SK-N-SH treated with all-trans-retinoic acid at 6 μM for 48 hours (cell line): ENCODE measurements at regions not wholly inside any gene's neighbourhood (a gene's known extent, or its start where the extent isn't known, plus 50 kb on each side); places are given as distances from the start of the nearest gene placed in this dataset.

Experiments
- ATAC-seq: fragments of 200-7000 bp; cut with Tn5 transposase; 3 replicates; pipeline ENCODE4 v1.9.1; 2020; ENCODE audit warnings: mild to moderate bottlenecking, moderate library complexity
- ARNTL ChIP-seq: fragments of 450-650 bp; formaldehyde crosslinking; IDR thresholded peaks from 2 replicates; pipeline ENCODE4 v1.5.0; 2020; ENCODE audit warnings: low read depth, mild to moderate bottlenecking, moderate library complexity, borderline replicate concordance
- BACH2 ChIP-seq: fragments of 250-450 bp; sonication (Bioruptor Pico); IDR thresholded peaks from 2 replicates; pipeline ENCODE4 v1.9.0; 2021; ENCODE audit warnings: mild to moderate bottlenecking, borderline replicate concordance
- ESRRG ChIP-seq: fragments of 250-450 bp; sonication (Bioruptor Pico); IDR thresholded peaks from 2 replicates; pipeline ENCODE4 v1.6.1; 2021; ENCODE audit warnings: mild to moderate bottlenecking
- GLIS3 ChIP-seq: fragments of 250-450 bp; sonication (Bioruptor Pico); IDR thresholded peaks from 2 replicates; pipeline ENCODE4 v1.5.0; 2020; ENCODE audit warnings: mild to moderate bottlenecking, moderate library complexity
- ISL1 ChIP-seq: fragments of 250-450 bp; sonication (Bioruptor Pico); IDR thresholded peaks from 2 replicates; pipeline ENCODE4 v2.1.2; 2022; ENCODE audit warnings: mild to moderate bottlenecking, moderate library complexity
- OSR1 ChIP-seq: fragments of 250-450 bp; sonication (Bioruptor Pico); IDR thresholded peaks from 2 replicates; pipeline ENCODE4 v1.8.0; 2022; ENCODE audit warnings: moderate library complexity, mild to moderate bottlenecking, inconsistent platforms
- PPARA ChIP-seq: fragments of 250-450 bp; sonication (Bioruptor Pico); IDR thresholded peaks from 2 replicates; pipeline ENCODE4 v1.5.0; 2020; ENCODE audit warnings: mild to moderate bottlenecking, borderline replicate concordance
- RARB ChIP-seq: fragments of 250-450 bp; sonication (Bioruptor Pico); IDR thresholded peaks from 2 replicates; pipeline ENCODE4 v1.8.0; 2021; ENCODE audit warnings: mild to moderate bottlenecking, moderate library complexity
- SNAI2 ChIP-seq: fragments of 250-450 bp; sonication (Bioruptor Pico); IDR thresholded peaks from 2 replicates; pipeline ENCODE4 v1.5.0; 2020; ENCODE audit warnings: mild to moderate bottlenecking, moderate library complexity
- TCF4 ChIP-seq: fragments of 250-450 bp; sonication (Bioruptor Pico); IDR thresholded peaks from 2 replicates; pipeline ENCODE4 v1.8.0; 2021; ENCODE audit warnings: mild to moderate bottlenecking, moderate library complexity, borderline replicate concordance
- TOX ChIP-seq: fragments of 250-450 bp; sonication (Bioruptor Pico); IDR thresholded peaks from 2 replicates; pipeline ENCODE4 v1.8.0; 2021; ENCODE audit warnings: mild to moderate bottlenecking, moderate library complexity, borderline replicate concordance
- ZFP3 ChIP-seq: fragments of 250-450 bp; sonication (Bioruptor Pico); IDR thresholded peaks from 2 replicates; pipeline ENCODE4 v1.5.0; 2020; ENCODE audit warnings: mild to moderate bottlenecking, moderate library complexity
- ZFP30 ChIP-seq: fragments of 450-650 bp; formaldehyde crosslinking; IDR thresholded peaks from 2 replicates; pipeline ENCODE4 v1.5.0; 2022; ENCODE audit warnings: mild to moderate bottlenecking, moderate library complexity
- ZNF565 ChIP-seq: fragments of 450-650 bp; formaldehyde crosslinking; conservative IDR thresholded peaks from 2 replicates; pipeline ENCODE4 v1.5.0; 2020; ENCODE audit warnings: low read depth, mild to moderate bottlenecking, moderate library complexity
- ZNF70 ChIP-seq: fragments of 450-650 bp; formaldehyde crosslinking; IDR thresholded peaks from 2 replicates; pipeline ENCODE4 v1.5.0; 2020; ENCODE audit warnings: mild to moderate bottlenecking, moderate library complexity
- ZNF8 ChIP-seq: fragments of 450-650 bp; formaldehyde crosslinking; IDR thresholded peaks from 2 replicates; pipeline ENCODE4 v1.5.0; 2020; ENCODE audit warnings: mild to moderate bottlenecking, moderate library complexity
- TF ChIP-seq, protein P1 (sequence below): fragments of 250-450 bp; sonication (Bioruptor Pico); IDR thresholded peaks from 2 replicates; pipeline ENCODE4 v1.5.0; 2020; ENCODE audit warnings: mild to moderate bottlenecking, moderate library complexity
- TF ChIP-seq, protein P2 (sequence below): fragments of 250-450 bp; sonication (Bioruptor Pico); IDR thresholded peaks from 2 replicates; pipeline ENCODE4 v1.5.1; 2020; ENCODE audit warnings: low read depth, mild to moderate bottlenecking, moderate library complexity
- TF ChIP-seq, protein P3 (sequence below): fragments of 250-450 bp; sonication (Bioruptor Pico); IDR thresholded peaks from 2 replicates; pipeline ENCODE4 v1.5.1; 2021; ENCODE audit warnings: mild to moderate bottlenecking, moderate library complexity
- TF ChIP-seq, protein P4 (sequence below): fragments of 250-450 bp; sonication (Bioruptor Pico); IDR thresholded peaks from 2 replicates; pipeline ENCODE4 v1.8.0; 2020; ENCODE audit warnings: mild to moderate bottlenecking, moderate library complexity, borderline replicate concordance
- TF ChIP-seq, protein P5 (sequence below): fragments of 250-450 bp; sonication (Bioruptor Pico); IDR thresholded peaks from 2 replicates; pipeline ENCODE4 v1.8.0; 2021; ENCODE audit warnings: low read depth, mild to moderate bottlenecking, moderate library complexity, borderline replicate concordance

DNA sequence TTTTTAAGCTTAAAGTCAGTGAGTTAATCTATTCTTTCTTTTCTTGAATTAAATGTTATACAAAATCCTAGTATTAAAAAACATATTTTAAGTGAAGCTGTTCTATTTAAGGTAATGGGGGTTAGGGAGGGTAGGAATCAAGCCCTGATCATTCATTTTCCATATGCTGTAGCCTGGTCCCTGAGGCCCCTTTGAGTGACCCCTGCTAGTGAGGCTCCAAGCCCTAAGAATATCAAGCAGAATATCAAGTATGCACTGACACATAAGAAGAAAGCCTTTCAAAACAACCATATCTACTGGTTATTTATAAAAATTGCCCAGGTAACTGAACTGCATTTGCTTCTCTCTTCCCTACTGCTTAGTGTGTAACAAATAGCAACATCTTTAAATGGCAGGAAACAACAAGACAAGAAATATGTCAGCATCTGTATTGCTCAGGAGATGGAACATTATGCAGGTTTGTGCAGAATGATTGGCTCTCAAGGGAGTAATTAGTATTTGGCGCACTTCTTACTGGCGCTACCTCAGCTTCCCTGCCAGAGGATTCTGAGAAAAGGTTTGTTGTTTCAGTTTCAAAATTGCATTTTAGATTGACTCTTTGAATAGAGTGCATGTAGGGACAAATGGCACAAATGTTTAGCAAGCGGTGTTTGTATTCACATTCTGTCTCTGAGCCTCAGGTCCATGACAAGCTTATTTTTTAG lies 223.0 kb downstream of the DUSP6 start:
- no peak for ATAC-seq
- TF ChIP-seq ISL1 (CRISPR knock-in tag) (no peak), ARNTL (CRISPR knock-in tag) (no peak), TCF4 (CRISPR knock-in tag) (no peak), OSR1 (CRISPR knock-in tag) (no peak), ZFP3 (CRISPR knock-in tag) (no peak), BACH2 (CRISPR knock-in tag) (no peak), SNAI2 (CRISPR knock-in tag) (no peak), TOX (CRISPR knock-in tag) (no peak), RARB (CRISPR knock-in tag) (no peak), ZNF8 (CRISPR knock-in tag) (no peak), ZFP30 (no peak), PPARA (no peak), ZNF70 (CRISPR knock-in tag) (no peak), ZNF565 (no peak), ESRRG (CRISPR knock-in tag) (no peak)
- TF ChIP-seq, protein P1, sequence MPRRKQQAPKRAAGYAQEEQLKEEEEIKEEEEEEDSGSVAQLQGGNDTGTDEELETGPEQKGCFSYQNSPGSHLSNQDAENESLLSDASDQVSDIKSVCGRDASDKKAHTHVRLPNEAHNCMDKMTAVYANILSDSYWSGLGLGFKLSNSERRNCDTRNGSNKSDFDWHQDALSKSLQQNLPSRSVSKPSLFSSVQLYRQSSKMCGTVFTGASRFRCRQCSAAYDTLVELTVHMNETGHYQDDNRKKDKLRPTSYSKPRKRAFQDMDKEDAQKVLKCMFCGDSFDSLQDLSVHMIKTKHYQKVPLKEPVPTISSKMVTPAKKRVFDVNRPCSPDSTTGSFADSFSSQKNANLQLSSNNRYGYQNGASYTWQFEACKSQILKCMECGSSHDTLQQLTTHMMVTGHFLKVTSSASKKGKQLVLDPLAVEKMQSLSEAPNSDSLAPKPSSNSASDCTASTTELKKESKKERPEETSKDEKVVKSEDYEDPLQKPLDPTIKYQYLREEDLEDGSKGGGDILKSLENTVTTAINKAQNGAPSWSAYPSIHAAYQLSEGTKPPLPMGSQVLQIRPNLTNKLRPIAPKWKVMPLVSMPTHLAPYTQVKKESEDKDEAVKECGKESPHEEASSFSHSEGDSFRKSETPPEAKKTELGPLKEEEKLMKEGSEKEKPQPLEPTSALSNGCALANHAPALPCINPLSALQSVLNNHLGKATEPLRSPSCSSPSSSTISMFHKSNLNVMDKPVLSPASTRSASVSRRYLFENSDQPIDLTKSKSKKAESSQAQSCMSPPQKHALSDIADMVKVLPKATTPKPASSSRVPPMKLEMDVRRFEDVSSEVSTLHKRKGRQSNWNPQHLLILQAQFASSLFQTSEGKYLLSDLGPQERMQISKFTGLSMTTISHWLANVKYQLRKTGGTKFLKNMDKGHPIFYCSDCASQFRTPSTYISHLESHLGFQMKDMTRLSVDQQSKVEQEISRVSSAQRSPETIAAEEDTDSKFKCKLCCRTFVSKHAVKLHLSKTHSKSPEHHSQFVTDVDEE: no peak
- TF ChIP-seq, protein P2, sequence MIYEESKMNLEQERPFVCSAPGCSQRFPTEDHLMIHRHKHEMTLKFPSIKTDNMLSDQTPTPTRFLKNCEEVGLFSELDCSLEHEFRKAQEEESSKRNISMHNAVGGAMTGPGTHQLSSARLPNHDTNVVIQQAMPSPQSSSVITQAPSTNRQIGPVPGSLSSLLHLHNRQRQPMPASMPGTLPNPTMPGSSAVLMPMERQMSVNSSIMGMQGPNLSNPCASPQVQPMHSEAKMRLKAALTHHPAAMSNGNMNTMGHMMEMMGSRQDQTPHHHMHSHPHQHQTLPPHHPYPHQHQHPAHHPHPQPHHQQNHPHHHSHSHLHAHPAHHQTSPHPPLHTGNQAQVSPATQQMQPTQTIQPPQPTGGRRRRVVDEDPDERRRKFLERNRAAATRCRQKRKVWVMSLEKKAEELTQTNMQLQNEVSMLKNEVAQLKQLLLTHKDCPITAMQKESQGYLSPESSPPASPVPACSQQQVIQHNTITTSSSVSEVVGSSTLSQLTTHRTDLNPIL (CRISPR knock-in tag): no peak
- TF ChIP-seq, protein P3, sequence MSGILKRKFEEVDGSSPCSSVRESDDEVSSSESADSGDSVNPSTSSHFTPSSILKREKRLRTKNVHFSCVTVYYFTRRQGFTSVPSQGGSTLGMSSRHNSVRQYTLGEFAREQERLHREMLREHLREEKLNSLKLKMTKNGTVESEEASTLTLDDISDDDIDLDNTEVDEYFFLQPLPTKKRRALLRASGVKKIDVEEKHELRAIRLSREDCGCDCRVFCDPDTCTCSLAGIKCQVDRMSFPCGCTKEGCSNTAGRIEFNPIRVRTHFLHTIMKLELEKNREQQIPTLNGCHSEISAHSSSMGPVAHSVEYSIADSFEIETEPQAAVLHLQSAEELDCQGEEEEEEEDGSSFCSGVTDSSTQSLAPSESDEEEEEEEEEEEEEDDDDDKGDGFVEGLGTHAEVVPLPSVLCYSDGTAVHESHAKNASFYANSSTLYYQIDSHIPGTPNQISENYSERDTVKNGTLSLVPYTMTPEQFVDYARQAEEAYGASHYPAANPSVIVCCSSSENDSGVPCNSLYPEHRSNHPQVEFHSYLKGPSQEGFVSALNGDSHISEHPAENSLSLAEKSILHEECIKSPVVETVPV (CRISPR knock-in tag): no peak
- TF ChIP-seq, protein P4, sequence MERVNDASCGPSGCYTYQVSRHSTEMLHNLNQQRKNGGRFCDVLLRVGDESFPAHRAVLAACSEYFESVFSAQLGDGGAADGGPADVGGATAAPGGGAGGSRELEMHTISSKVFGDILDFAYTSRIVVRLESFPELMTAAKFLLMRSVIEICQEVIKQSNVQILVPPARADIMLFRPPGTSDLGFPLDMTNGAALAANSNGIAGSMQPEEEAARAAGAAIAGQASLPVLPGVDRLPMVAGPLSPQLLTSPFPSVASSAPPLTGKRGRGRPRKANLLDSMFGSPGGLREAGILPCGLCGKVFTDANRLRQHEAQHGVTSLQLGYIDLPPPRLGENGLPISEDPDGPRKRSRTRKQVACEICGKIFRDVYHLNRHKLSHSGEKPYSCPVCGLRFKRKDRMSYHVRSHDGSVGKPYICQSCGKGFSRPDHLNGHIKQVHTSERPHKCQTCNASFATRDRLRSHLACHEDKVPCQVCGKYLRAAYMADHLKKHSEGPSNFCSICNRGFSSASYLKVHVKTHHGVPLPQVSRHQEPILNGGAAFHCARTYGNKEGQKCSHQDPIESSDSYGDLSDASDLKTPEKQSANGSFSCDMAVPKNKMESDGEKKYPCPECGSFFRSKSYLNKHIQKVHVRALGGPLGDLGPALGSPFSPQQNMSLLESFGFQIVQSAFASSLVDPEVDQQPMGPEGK (CRISPR knock-in tag): no peak
- TF ChIP-seq, protein P5, sequence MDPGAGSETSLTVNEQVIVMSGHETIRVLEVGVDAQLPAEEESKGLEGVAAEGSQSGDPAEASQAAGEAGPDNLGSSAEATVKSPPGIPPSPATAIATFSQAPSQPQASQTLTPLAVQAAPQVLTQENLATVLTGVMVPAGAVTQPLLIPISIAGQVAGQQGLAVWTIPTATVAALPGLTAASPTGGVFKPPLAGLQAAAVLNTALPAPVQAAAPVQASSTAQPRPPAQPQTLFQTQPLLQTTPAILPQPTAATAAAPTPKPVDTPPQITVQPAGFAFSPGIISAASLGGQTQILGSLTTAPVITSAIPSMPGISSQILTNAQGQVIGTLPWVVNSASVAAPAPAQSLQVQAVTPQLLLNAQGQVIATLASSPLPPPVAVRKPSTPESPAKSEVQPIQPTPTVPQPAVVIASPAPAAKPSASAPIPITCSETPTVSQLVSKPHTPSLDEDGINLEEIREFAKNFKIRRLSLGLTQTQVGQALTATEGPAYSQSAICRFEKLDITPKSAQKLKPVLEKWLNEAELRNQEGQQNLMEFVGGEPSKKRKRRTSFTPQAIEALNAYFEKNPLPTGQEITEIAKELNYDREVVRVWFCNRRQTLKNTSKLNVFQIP (CRISPR knock-in tag): no peak

DNA sequence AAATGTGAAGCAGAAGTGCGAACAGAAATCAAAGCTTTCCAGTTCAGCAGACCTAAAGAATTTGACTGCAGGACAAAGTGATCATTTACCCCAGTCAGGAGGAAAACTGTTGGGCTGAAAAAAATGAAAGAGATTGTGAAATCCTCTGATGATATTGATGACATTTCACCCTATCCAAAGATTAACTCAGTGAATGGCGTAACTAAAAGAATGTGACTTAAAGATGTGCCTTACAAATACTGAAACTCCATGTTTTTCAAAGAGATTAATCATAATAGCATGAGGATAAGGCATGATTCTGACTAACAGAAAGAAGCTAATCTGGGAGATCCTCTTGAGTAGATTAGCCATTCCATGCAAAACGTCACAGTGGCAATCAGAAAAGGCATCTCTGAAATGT lies 225.6 kb downstream of the DUSP6 start:
- ATAC-seq: no peak
- TF ChIP-seq SNAI2 (CRISPR knock-in tag): no peak
- no peak for TF ChIP-seq TOX (CRISPR knock-in tag)
- TF ChIP-seq ZNF565: no peak
- no peak for TF ChIP-seq BACH2 (CRISPR knock-in tag)
- TF ChIP-seq, protein P5 (CRISPR knock-in tag): no peak
- TF ChIP-seq, protein P3 (CRISPR knock-in tag): no peak
- no peak for TF ChIP-seq GLIS3 (CRISPR knock-in tag)
- TF ChIP-seq, protein P1: no peak
- no peak for TF ChIP-seq OSR1 (CRISPR knock-in tag)
- TF ChIP-seq ZNF70 (CRISPR knock-in tag): no peak
- TF ChIP-seq, protein P2 (CRISPR knock-in tag): no peak
